IPS-20b (cell line): ENCODE measurements at regions not wholly inside any gene's neighbourhood (a gene's known extent, or its start where the extent isn't known, plus 50 kb on each side); places are given as distances from the start of the nearest gene placed in this dataset.
"Not testable (repeated sequence)": the region's sequence is repeated elsewhere in the genome, so short reads cannot be mapped to it uniquely, and the experiment has no call there.

Experiments used
- H3K27ac ChIP-seq: one replicate; pipeline ENCODE4 v1.5.1; 2013; ENCODE audit warnings: low read length
- H3K27me3 ChIP-seq: 2 replicates; pipeline ENCODE4 v1.6.1; 2013; ENCODE audit warnings: mild to moderate bottlenecking, low read length, inconsistent platforms; ENCODE audit not compliant: insufficient read depth
- H3K36me3 ChIP-seq: 2 replicates; pipeline ENCODE4 v1.6.1; 2013; ENCODE audit warnings: low read depth, mild to moderate bottlenecking, inconsistent platforms, low read length, moderate library complexity; ENCODE audit not compliant: insufficient read depth
- H3K4me1 ChIP-seq: 2 replicates; pipeline ENCODE4 v1.6.1; 2013; ENCODE audit warnings: mild to moderate bottlenecking, control low read depth, inconsistent platforms, low read length, moderate library complexity; ENCODE audit not compliant: insufficient read depth
- H3K4me3 ChIP-seq: 2 replicates; pipeline ENCODE4 v1.5.1; 2013; ENCODE audit warnings: mild to moderate bottlenecking, low read length, inconsistent platforms
- H3K9ac ChIP-seq: 2 replicates; pipeline ENCODE4 v1.6.1; 2013; ENCODE audit warnings: low read depth, mild to moderate bottlenecking, inconsistent platforms, low read length, moderate library complexity
- H3K9me3 ChIP-seq: 2 replicates; pipeline ENCODE4 v1.6.1; 2013; ENCODE audit warnings: mild to moderate bottlenecking, low read depth, low read length, inconsistent platforms; ENCODE audit not compliant: insufficient read depth

GRCh38 chr5:99773290-99773689 is 761.9 kb upstream of the FAM174A start:
- Histone ChIP-seq H3K4me1 (no peaks in the 10 kb centered on the region), H3K4me3 (no peak overlapping the region), H3K27ac (no peak overlapping the region), H3K36me3 (no peaks in the 10 kb centered on the region), H3K27me3 (no peaks in the 10 kb centered on the region), H3K9ac (no peak overlapping the region), H3K9me3 (no peaks in the 10 kb centered on the region)

GRCh38 chr5:99771296-99771695 is 763.9 kb upstream of the FAM174A start:
- H3K27me3 ChIP-seq, result no peaks in the 10 kb centered on the region

GRCh38 chr5:99765011-99765410 is 770.2 kb upstream of the FAM174A start:
- no peak overlapping the region for H3K27ac ChIP-seq
- H3K36me3 ChIP-seq, result no peaks in the 10 kb centered on the region
- no peaks in the 10 kb centered on the region for H3K27me3 ChIP-seq
- H3K4me3 ChIP-seq, result no peak overlapping the region
- H3K9ac ChIP-seq, result no peak overlapping the region
- no peaks in the 10 kb centered on the region for H3K4me1 ChIP-seq
- H3K9me3 ChIP-seq, result no peaks in the 10 kb centered on the region

More at GRCh38 chr5:99771296-99771695, 763.9 kb upstream of the FAM174A start:
- Histone ChIP-seq H3K27ac (no peak overlapping the region), H3K4me1 (no peaks in the 10 kb centered on the region), H3K4me3 (no peak overlapping the region), H3K9me3 (no peaks in the 10 kb centered on the region), H3K9ac (no peak overlapping the region), H3K36me3 (no peaks in the 10 kb centered on the region)

GRCh38 chr5:99763021-99763774 is 772.0 kb upstream of the FAM174A start:
- Histone ChIP-seq H3K27me3 (no peaks in the 10 kb centered on the region), H3K9me3 (no peaks in the 10 kb centered on the region), H3K4me3 (no peak overlapping the region), H3K36me3 (no peaks in the 10 kb centered on the region), H3K27ac (no peak overlapping the region), H3K9ac (no peak overlapping the region), H3K4me1 (no peaks in the 10 kb centered on the region)

- no peak overlapping the region for H3K4me3 ChIP-seq
- no peak overlapping the region for H3K9ac ChIP-seq
- no peaks in the 10 kb centered on the region for H3K4me1 ChIP-seq
- H3K27me3 ChIP-seq, result no peaks in the 10 kb centered on the region
- H3K27ac ChIP-seq, result no peak overlapping the region
- H3K36me3 ChIP-seq, result no peaks in the 10 kb centered on the region
- peaks cover 5% of the 10 kb centered on the region; the same call in 1 of the 2 replicates for H3K9me3 ChIP-seq
These were observed 787.8 kb upstream of the FAM174A start for GRCh38 chr5:99747342-99747741.

- not testable (repeated sequence) for H3K36me3 ChIP-seq, H3K27ac ChIP-seq, H3K4me3 ChIP-seq, H3K27me3 ChIP-seq, H3K9ac ChIP-seq, H3K9me3 ChIP-seq, H3K4me1 ChIP-seq
These were observed 802.0 kb upstream of the FAM174A start for GRCh38 chr5:99733146-99733545.

- H3K4me3 ChIP-seq, H3K4me1 ChIP-seq, H3K9ac ChIP-seq, H3K27me3 ChIP-seq, H3K9me3 ChIP-seq, H3K36me3 ChIP-seq, H3K27ac ChIP-seq: not testable (repeated sequence)
These were observed 801.8 kb upstream of the CHD1 start for GRCh38 chr5:99730653-99731052.

GRCh38 chr5:99724732-99725290 is 796.0 kb upstream of the CHD1 start:
- Histone ChIP-seq H3K27ac (no peak overlapping the region), H3K9me3 (no peaks in the 10 kb centered on the region), H3K27me3 (peaks cover 2% of the 10 kb centered on the region; the same call in 1 of the 2 replicates), H3K4me3 (no peak overlapping the region), H3K4me1 (no peaks in the 10 kb centered on the region; the same call in 1 of the 2 replicates), H3K36me3 (no peaks in the 10 kb centered on the region), H3K9ac (no peak overlapping the region)

- no peaks in the 10 kb centered on the region for H3K9me3 ChIP-seq
- H3K4me1 ChIP-seq, result no peaks in the 10 kb centered on the region; the same call in 1 of the 2 replicates
- H3K4me3 ChIP-seq, result no peak overlapping the region
- peaks cover 8% of the 10 kb centered on the region; the same call in 1 of the 2 replicates for H3K27me3 ChIP-seq
- no peak overlapping the region for H3K9ac ChIP-seq
- H3K27ac ChIP-seq, result no peak overlapping the region
- H3K36me3 ChIP-seq, result no peaks in the 10 kb centered on the region
These were observed 792.7 kb upstream of the CHD1 start for GRCh38 chr5:99721506-99721905.

- no peaks in the 10 kb centered on the region for H3K36me3 ChIP-seq
- H3K4me1 ChIP-seq, result no peaks in the 10 kb centered on the region; the same call in 1 of the 2 replicates
- H3K27ac ChIP-seq, result no peak overlapping the region
- no peak overlapping the region for H3K4me3 ChIP-seq
- H3K27me3 ChIP-seq, result peaks cover 8% of the 10 kb centered on the region; the same call in 1 of the 2 replicates
- no peak overlapping the region for H3K9ac ChIP-seq
- H3K9me3 ChIP-seq, result no peaks in the 10 kb centered on the region
These were observed 787.1 kb upstream of the CHD1 start for GRCh38 chr5:99715921-99716320.

GRCh38 chr5:99706160-99706559 is 777.4 kb upstream of the CHD1 start:
- no peaks in the 10 kb centered on the region for H3K4me1 ChIP-seq
- H3K4me3 ChIP-seq, result no peak overlapping the region
- no peak overlapping the region for H3K27ac ChIP-seq
- H3K9me3 ChIP-seq, result no peaks in the 10 kb centered on the region
- H3K27me3 ChIP-seq, result no peaks in the 10 kb centered on the region
- H3K36me3 ChIP-seq, result no peaks in the 10 kb centered on the region
- no peak overlapping the region for H3K9ac ChIP-seq

GRCh38 chr5:99702565-99702964 is 773.8 kb upstream of the CHD1 start:
- H3K9me3 ChIP-seq, result no peaks in the 10 kb centered on the region
- no peaks in the 10 kb centered on the region for H3K4me1 ChIP-seq
- no peak overlapping the region for H3K4me3 ChIP-seq
- H3K9ac ChIP-seq, result no peak overlapping the region
- no peak overlapping the region for H3K27ac ChIP-seq
- H3K36me3 ChIP-seq, result no peaks in the 10 kb centered on the region
- no peaks in the 10 kb centered on the region for H3K27me3 ChIP-seq
